OCI-LY1 (cell line): ENCODE measurements at regions not wholly inside any gene's neighbourhood (a gene's known extent, or its start where the extent isn't known, plus 50 kb on each side); places are given as distances from the start of the nearest gene placed in this dataset.

ENCODE experiments used
- H2AFZ ChIP-seq: fragments of 200-600 bp; sonication (generic), shearing (Covaris generic); 2 replicates; pipeline ENCODE4 v1.6.0; 2014; ENCODE audit warnings: antibody characterized with exemption, mild to moderate bottlenecking, low read length
- H3F3A ChIP-seq: fragments of 200-600 bp; sonication (generic), shearing (Covaris generic); 2 replicates; pipeline ENCODE4 v1.6.0; 2014; ENCODE audit warnings: mild to moderate bottlenecking, antibody characterized with exemption, low read length, moderate library complexity; ENCODE audit not compliant: insufficient read depth
- H3K27ac ChIP-seq: fragments of 200-600 bp; sonication (generic); 2 replicates; pipeline ENCODE4 v1.5.1; 2014; ENCODE audit warnings: low read length, mixed run types, mild to moderate bottlenecking, low read depth; ENCODE audit not compliant: poor library complexity, severe bottlenecking
- H3K27me3 ChIP-seq: fragments of 200-600 bp; sonication (generic); 2 replicates; pipeline ENCODE4 v1.6.0; 2014; ENCODE audit warnings: antibody characterized with exemption, mild to moderate bottlenecking, low read length, moderate library complexity; ENCODE audit not compliant: insufficient read depth
- H3K36me3 ChIP-seq: fragments of 200-600 bp; sonication (generic); 2 replicates; pipeline ENCODE4 v1.6.1; 2014; ENCODE audit warnings: mild to moderate bottlenecking, antibody characterized with exemption, low read length, moderate library complexity, mixed read lengths; ENCODE audit not compliant: insufficient read depth
- H3K4me1 ChIP-seq: fragments of 200-600 bp; sonication (generic); 2 replicates; pipeline ENCODE4 v1.5.1; 2014; ENCODE audit warnings: mild to moderate bottlenecking, low read length, moderate library complexity; ENCODE audit not compliant: insufficient read depth, severe bottlenecking
- H3K4me2 ChIP-seq: fragments of 200-600 bp; sonication (generic), shearing (Covaris generic); 2 replicates; pipeline ENCODE4 v1.6.1; 2014; ENCODE audit warnings: low read length
- H3K4me3 ChIP-seq: fragments of 200-600 bp; sonication (generic); 2 replicates; pipeline ENCODE4 v1.5.1; 2014; ENCODE audit warnings: low read length, low read depth, mild to moderate bottlenecking, mixed read lengths; ENCODE audit not compliant: poor library complexity, severe bottlenecking
- H3K79me2 ChIP-seq: fragments of 200-600 bp; shearing (Covaris generic); 2 replicates; pipeline ENCODE4 v1.6.1; 2016; ENCODE audit warnings: mixed run types, low read length, mixed read lengths; ENCODE audit not compliant: insufficient read depth
- H3K9ac ChIP-seq: fragments of 200-600 bp; sonication (generic), shearing (Covaris generic); 2 replicates; pipeline ENCODE4 v1.6.1; 2014; ENCODE audit warnings: mild to moderate bottlenecking, low read length, mixed read lengths
- H3K9me2 ChIP-seq: fragments of 200-600 bp; sonication (generic), shearing (Covaris generic); 2 replicates; pipeline ENCODE4 v1.6.1; 2014; ENCODE audit warnings: low read depth, mild to moderate bottlenecking, low read length, mixed read lengths
- H3K9me3 ChIP-seq: fragments of 200-600 bp; shearing (Covaris generic); 2 replicates; pipeline ENCODE4 v1.6.1; 2014; ENCODE audit warnings: low read length, mixed read lengths
- H4K20me1 ChIP-seq: fragments of 200-600 bp; sonication (generic), shearing (Covaris generic); 2 replicates; pipeline ENCODE4 v1.6.0; 2016; ENCODE audit warnings: mild to moderate bottlenecking, low read length; ENCODE audit not compliant: insufficient read depth
- EZH2 ChIP-seq: fragments of 200-600 bp; sonication (generic), shearing (Covaris generic); IDR thresholded peaks from 2 replicates; pipeline ENCODE4 v1.8.0; 2017; ENCODE audit warnings: borderline replicate concordance, mixed run types, mild to moderate bottlenecking, antibody characterized with exemption, low read length, moderate library complexity, mixed read lengths
- TF ChIP-seq, protein P1 (sequence below): fragments of 200-600 bp; sonication (generic), shearing (Covaris generic); IDR thresholded peaks from 2 replicates; pipeline ENCODE4 v1.5.1; 2017; ENCODE audit warnings: mild to moderate bottlenecking, antibody characterized with exemption, low read length, moderate library complexity, mixed read lengths

DNA sequence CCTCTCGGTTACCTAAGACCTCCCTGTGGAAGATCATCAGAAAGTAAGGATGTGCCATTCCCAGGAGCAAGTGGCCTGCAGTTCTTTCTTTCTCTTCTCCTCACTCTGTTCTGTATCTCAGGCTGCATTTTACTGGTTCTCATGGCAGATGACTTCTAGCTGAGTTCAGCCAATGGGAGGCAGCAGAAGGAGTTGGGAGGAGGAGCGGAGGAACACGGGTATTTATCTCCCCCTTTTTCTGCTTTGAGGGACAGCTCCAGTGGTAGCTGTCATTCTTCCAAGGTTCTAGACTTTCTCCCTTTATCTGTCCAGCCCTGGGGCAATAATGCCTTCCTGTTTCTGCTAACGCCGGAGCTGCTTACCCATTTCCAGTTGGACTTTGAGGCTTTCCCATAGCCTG, 339.9 kb downstream of the NR2F2 start:
- no peak overlapping the region for H3K9ac ChIP-seq
- no peaks in the 10 kb centered on the region for H3K79me2 ChIP-seq
- no peaks in the 10 kb centered on the region for H3K36me3 ChIP-seq
- H2AFZ ChIP-seq: no peak overlapping the region
- no peaks in the 10 kb centered on the region for H3K9me3 ChIP-seq
- H3K4me1 ChIP-seq: no peaks in the 10 kb centered on the region
- H3F3A ChIP-seq: no peaks in the 10 kb centered on the region
- TF ChIP-seq, protein P1, sequence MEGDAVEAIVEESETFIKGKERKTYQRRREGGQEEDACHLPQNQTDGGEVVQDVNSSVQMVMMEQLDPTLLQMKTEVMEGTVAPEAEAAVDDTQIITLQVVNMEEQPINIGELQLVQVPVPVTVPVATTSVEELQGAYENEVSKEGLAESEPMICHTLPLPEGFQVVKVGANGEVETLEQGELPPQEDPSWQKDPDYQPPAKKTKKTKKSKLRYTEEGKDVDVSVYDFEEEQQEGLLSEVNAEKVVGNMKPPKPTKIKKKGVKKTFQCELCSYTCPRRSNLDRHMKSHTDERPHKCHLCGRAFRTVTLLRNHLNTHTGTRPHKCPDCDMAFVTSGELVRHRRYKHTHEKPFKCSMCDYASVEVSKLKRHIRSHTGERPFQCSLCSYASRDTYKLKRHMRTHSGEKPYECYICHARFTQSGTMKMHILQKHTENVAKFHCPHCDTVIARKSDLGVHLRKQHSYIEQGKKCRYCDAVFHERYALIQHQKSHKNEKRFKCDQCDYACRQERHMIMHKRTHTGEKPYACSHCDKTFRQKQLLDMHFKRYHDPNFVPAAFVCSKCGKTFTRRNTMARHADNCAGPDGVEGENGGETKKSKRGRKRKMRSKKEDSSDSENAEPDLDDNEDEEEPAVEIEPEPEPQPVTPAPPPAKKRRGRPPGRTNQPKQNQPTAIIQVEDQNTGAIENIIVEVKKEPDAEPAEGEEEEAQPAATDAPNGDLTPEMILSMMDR: no peak
- TF ChIP-seq EZH2: no peak
- H4K20me1 ChIP-seq: no peaks in the 10 kb centered on the region
- H3K4me3 ChIP-seq: no peak overlapping the region
- no peaks in the 10 kb centered on the region for H3K27me3 ChIP-seq
- no peak overlapping the region for H3K27ac ChIP-seq
- no peak overlapping the region for H3K4me2 ChIP-seq
- H3K9me2 ChIP-seq: no peaks in the 10 kb centered on the region

DNA sequence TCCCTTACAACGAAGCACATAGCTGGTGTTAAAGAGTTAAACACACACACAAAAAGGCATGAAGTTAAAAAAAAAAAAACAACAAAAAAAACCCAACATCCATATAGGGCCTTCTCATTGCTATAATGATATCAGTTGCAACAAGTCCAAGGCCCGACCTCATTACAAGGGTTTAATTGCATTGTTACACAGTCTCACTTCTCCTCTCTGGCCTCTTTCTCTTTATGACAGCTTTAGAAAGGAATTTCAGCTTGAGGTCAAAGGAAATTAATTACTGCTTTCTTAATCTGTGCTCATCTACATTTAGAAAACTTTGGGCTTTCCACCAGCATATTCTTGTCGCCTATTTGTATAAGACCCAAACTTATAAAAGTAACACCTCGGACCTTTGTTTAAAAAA, 342.1 kb downstream of the NR2F2 start:
- Histone ChIP-seq H2AFZ (no peak overlapping the region), H3K9me3 (no peaks in the 10 kb centered on the region), H3K27me3 (no peaks in the 10 kb centered on the region), H3K27ac (no peak overlapping the region), H3K9me2 (no peaks in the 10 kb centered on the region), H3K4me2 (no peak overlapping the region), H3K79me2 (no peaks in the 10 kb centered on the region), H4K20me1 (no peaks in the 10 kb centered on the region), H3K4me3 (no peak overlapping the region), H3K4me1 (no peaks in the 10 kb centered on the region), H3K36me3 (no peaks in the 10 kb centered on the region), H3F3A (no peaks in the 10 kb centered on the region), H3K9ac (no peak overlapping the region)
- TF ChIP-seq EZH2: no peak
- TF ChIP-seq, protein P1: no peak

DNA sequence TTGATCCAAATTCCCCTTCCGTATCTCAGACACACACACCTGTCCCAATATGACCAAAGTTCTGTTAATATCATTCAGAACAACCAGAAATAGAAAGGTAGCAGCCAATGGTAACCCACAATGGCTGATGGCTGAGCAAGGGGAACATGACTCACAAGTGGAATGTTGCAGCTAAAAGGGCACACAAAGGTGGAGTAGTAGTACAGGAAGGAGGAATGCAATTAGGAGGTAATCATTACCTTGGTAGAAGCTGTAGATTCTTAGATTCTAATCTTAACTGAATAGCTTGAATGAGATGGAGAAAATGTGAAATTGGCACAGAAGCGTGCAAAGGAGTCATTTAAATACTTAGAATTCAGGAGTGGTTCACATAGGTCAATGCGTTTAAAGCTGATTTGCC, 347.9 kb downstream of the NR2F2 start:
- Histone ChIP-seq H4K20me1 (no peaks in the 10 kb centered on the region), H3K9me2 (no peaks in the 10 kb centered on the region), H3K4me1 (no peaks in the 10 kb centered on the region), H3K9me3 (no peaks in the 10 kb centered on the region), H3K4me3 (no peak overlapping the region), H3K9ac (no peak overlapping the region), H2AFZ (no peak overlapping the region), H3K27me3 (no peaks in the 10 kb centered on the region), H3K36me3 (no peaks in the 10 kb centered on the region), H3F3A (no peaks in the 10 kb centered on the region), H3K4me2 (no peak overlapping the region), H3K79me2 (no peaks in the 10 kb centered on the region), H3K27ac (no peak overlapping the region)
- TF ChIP-seq, protein P1: no peak
- TF ChIP-seq EZH2: no peak
